Activated CD4-positive, alpha-beta T cell treated with anti-CD3 and anti-CD28 coated beads for 4 hours (primary cell): ENCODE measurements at regions not wholly inside any gene's neighbourhood (a gene's known extent, or its start where the extent isn't known, plus 50 kb on each side); places are given as distances from the start of the nearest gene placed in this dataset.
"Not testable (repeated sequence)": the region's sequence is repeated elsewhere in the genome, so short reads cannot be mapped to it uniquely, and the experiment has no call there.

Experiments
- DNase-seq, 2 donors: peaks; one replicate each; pipeline ENCODE4 v3.0.0-alpha.2; 2020

- no peak for DNase-seq
Observed at GRCh38 chr4:12651876-12652275, 832.3 kb downstream of the RAB28 start.

DNA sequence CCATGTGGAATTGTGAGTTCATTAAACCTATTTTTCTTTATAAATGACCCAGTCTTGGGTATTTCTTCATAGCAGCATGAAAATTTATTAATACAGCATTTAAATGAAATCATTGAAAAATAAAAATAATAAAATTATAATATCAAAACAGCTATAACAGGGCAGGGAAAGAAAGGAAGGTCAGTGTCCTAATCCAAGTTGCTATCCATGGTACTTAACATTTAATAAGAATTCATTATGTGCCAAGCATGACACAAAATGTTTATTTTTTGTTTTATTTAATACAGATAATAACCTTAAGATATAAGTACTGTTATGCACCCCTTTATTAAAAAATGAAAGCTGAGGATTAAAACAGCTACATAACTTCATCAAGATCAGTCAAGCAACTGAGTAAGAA is 838.4 kb downstream of the RAB28 start:
- no peak for DNase-seq

DNA sequence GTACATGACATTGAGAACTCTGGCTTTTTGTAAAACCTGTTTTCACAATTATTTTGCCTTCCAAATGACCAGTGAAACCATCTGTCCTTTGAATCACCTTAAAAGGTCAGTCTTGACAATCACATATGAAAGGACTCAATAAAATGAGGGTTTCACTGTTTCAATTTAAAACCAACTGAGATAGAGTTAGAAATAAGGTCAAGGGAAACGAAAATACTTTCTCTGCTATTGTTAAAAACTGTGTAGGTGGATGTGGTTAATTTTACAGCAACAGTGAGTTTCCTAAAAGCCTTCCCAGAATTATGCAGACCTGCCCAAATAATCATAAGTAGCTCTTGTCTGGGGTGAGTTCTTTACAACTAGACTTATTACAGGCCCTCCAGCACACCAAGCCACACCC is 839.9 kb downstream of the RAB28 start:
- DNase-seq: no peak

- DNase-seq: no peak
Observed at GRCh38 chr4:12636191-12636590, 847.9 kb downstream of the RAB28 start.

GRCh38 chr4:12635629-12636028 is 848.5 kb downstream of the RAB28 start:
- DNase-seq: no peak

DNA sequence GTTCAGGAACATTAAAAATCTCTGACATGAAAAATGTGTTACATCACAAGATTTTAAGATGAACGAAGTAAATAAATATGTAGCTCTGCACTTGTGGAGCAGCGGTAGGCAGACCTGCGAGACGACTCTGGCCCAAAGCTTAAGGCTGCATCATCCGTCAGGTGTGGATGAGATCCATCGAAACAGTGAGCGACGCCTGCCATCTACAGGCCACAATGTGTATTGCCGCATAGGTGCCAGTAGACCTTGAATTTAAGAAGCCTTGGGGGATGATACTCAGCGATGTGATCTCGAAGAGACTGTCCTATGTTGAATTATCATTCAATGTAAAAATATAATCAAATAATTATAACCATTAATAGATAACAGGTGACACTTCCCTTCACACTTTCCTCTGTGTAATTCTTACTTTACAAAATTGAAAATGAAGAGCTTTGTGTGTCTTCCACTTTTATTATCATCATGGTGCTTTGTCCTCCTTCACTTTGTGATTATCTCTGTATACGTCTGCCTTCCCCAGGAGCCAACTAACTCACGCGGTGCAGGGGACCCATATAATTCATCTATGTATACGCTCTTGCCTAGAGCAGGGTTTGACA is 851.0 kb downstream of the RAB28 start:
- DNase-seq: peak; percentile 36 to 57

GRCh38 chr4:12615822-12616221 is 868.3 kb downstream of the RAB28 start:
- DNase-seq: no peak

- DNase-seq: no peak
Observed at GRCh38 chr4:12612876-12613275, 871.3 kb downstream of the RAB28 start.

- DNase-seq: not testable (repeated sequence)
Observed at GRCh38 chr4:12609212-12609875, 874.8 kb downstream of the RAB28 start.

GRCh38 chr4:12595986-12596385 is 888.2 kb downstream of the RAB28 start:
- DNase-seq: no peak

- no peak for DNase-seq
Observed at GRCh38 chr4:12595489-12595888, 888.7 kb downstream of the RAB28 start.

DNA sequence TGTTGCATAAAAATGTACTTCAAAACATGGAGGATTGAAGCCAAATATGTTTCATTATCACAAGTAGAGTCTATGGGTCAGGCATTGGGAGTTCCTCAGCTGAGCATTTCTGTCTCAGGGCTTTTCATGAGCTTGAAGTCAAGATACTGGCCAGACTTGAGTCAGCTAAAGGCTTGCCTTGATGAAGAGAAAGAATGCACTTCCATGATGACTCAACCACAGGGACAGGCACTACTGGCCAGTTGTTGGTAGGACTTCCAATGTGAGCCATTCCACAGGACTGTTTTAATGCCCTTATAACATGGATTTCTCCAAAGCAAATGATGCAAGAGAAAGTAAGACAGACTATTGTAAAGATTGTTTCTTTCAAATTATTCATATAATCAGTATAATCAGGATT is 895.6 kb downstream of the RAB28 start:
- no peak for DNase-seq

- DNase-seq: no peak
Observed at GRCh38 chr4:12586242-12587006, 897.7 kb downstream of the RAB28 start.

DNA sequence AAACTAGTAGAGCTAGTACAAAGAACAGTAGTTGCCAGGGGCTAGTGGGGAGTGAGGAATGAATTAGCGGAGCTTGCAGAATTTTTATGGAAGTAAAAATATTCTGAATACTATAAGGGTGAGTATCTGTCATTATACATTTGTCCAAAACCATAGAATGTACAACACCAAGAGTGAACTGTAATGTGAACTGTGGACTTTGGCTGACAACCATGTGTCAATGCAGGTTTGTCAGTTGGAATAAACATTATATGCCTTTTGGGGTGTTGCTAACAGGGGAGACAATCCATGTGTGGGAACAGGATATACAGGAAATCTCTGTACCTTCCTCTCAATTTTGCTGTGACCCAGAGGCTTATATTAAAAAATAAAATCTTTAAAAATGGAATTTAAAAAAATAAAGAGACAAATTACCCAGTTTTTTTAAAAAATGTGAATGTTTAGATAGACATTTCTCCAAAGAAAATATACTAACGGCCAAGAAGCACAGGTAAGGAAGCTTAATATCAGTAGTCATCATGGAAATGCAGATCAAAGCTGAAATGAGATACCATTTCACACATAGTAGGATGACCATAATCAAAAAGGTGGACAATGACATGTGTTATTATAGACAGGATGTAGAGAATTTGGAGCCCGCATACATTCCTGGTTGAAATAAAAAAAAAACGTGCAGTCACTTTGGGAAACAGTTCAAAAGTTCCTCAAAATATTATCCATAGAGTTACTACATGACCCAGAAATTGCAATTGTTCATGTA is 899.8 kb downstream of the RAB28 start:
- DNase-seq: no peak

- DNase-seq: no peak
Observed at GRCh38 chr4:12583275-12583674, 900.9 kb downstream of the RAB28 start.

DNA sequence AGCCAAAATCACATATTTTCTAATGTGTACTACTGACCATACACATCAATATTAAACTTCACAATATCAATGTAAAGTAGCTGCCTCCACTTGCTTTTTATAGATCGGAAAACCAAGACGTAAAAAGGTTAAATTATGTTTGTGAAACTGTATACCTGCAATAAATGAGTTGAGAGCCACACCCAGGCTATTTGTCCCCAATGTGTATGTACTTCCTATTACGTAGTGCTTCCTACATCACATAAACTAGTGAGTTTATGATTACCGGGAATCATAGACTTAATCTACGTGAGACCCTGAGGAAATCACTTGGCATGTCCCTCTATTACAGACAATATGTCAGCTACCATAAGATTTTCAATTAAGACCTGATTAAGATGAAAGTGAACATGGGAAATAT is 903.4 kb downstream of the RAB28 start:
- no peak for DNase-seq

GRCh38 chr4:12579172-12579571 is 905.0 kb downstream of the RAB28 start:
- DNase-seq: no peak

DNA sequence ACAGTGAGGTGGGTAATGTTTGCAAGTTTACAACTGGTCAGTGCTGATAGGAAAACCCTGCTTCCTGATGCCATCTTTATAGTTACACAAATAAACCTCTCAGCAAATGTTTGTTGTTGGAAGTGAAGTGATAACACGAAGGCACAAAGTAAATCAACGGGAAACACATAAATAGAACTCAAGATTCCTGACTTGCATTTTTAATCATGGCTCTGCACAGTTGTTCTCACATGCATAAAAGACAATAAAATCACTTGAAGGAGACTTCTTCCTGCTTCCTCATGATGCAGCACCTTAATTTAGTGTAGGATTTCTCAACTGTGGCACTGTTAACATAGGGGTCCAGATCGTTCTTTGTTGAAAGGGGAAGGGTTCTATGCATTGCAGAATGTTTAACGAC is 907.7 kb downstream of the RAB28 start:
- DNase-seq: no peak

GRCh38 chr4:12573716-12574115 is 910.4 kb downstream of the RAB28 start:
- DNase-seq: no peak

- no peak for DNase-seq
Observed at GRCh38 chr4:12562476-12563140, 921.5 kb downstream of the RAB28 start.

DNA sequence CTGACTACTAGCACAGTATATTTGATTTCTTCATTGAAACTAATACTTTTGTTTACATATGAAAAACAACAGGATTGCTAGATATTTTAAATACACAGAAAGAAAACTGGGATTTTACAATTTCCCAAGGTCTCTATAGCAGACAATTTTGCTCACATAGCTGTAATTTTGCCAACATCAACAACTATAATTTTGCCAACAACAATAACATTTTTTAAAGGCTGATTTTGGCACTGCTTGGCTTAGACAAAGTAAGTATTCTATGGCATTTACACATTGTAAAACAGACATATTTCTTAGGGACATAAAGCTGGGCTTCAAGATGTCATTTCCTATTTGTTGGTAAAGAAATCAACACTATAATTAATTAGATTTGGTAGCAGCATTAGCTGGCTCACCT is 922.1 kb downstream of the RAB28 start:
- no peak for DNase-seq

DNA sequence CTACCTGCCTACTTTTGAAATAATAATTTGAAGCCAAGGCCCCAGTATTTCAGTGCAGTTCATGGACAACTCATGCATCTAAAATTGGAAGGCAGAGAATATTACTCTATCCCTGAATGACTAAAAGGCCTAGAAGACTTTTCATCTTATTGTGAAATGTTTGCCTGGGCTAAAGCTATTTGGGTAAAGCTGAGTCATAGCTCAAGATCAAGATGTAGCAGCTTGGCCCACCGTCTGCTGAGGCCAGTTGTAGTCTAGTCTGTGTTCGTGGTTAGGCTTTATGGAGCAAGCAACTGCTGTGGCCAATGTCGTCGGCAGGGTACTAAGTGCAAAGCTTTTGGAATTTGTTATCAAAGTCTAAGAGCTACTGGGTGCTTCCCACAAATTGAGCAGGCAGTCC is 929.1 kb downstream of the RAB28 start:
- no peak for DNase-seq

DNA sequence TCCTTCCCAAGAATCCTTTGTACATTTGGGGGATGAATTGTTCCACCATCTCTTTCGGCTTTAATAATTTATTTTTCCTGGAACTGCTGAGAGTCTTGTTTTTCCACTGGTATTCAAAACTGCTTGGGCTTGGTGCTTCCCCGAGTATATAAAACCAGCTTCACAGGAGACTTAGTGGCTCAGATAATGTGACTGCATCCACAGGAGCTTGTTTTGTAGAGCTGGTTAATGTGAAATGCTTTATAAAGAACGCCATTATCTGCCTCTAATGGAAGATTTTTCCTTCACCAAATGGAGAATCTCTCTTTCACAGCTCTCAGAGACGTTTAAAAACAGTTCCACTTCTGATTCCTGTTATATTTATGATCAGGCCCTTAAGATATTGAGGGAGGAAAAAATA is 935.5 kb downstream of the RAB28 start:
- no peak for DNase-seq
